IPS DF 4.7 (cell line): ENCODE measurements at regions not wholly inside any gene's neighbourhood (a gene's known extent, or its start where the extent isn't known, plus 50 kb on each side); places are given as distances from the start of the nearest gene placed in this dataset.

ENCODE experiments used
- DNase-seq: peaks from one replicate; pipeline ENCODE4 v3.0.0-alpha.2; 2013; ENCODE audit warnings: low spot score; ENCODE audit errors: extremely low read depth

DNA sequence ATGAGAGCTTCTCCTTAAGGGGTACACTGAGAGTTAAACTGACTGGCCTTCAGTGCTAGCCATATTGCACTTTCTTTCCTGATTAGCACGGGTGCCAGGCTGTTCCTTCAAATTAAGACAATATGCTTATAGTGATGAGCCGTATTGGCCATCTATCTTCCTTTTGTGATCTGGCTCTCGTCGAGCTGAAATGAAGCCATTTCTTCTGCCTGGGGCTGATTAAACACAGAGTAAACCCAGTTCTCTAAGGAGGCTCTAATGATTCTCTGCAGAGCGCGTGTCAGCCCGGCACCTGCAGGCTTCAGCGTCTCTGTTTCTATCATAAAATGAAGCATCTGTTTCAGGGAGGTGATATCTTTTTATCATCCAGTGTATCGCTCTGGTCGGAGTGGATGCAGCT is 107.5 kb upstream of the NR2F2 start:
- DNase-seq: no peak

DNA sequence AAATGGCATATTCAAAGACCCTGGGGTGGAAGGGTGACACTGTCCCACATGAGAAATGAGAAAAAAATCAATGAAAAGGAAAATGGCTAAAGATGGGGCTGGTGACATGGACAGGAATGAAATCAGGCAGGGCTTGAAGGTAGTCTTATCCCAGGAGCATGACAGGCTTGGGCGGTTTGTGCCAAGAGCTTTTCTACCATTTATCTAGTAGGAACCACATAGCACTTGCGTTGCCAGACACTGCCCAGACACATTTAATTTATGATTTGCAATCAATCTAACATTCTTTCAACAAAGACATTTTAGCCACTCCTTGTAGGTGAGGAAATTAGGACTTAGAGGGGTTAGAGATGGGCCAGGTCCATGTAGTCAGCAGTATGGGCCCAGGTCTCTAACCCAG is 106.6 kb upstream of the NR2F2 start:
- no peak for DNase-seq

DNA sequence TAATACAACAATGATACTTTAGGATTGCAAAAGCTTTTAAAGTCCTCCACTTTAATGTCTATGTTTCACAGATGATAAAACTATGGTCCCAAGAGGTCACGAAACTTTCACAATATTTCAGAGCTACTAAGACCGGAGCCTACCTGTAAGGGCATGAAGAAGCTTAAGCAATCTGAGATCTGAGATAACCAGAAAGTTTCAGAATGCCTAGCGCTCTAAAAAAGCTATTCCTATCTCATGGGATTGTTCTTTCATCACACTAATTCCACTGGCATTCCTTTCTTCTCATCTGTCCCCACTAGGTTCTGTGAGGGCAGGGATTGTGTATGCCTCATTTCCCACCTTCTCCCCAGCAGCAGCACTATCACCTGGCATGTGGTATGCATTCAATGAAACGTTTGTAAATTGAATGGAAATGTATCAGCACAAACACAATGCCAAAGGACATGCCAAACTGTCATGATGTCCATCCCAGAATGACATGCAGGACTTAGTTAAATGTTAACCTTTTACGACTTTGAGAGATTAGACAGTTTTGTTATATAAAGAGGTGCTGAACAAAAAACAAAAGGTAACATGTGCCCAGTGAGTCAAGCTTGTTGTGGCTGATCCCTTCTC is 104.7 kb upstream of the NR2F2 start:
- DNase-seq: no peak

DNA sequence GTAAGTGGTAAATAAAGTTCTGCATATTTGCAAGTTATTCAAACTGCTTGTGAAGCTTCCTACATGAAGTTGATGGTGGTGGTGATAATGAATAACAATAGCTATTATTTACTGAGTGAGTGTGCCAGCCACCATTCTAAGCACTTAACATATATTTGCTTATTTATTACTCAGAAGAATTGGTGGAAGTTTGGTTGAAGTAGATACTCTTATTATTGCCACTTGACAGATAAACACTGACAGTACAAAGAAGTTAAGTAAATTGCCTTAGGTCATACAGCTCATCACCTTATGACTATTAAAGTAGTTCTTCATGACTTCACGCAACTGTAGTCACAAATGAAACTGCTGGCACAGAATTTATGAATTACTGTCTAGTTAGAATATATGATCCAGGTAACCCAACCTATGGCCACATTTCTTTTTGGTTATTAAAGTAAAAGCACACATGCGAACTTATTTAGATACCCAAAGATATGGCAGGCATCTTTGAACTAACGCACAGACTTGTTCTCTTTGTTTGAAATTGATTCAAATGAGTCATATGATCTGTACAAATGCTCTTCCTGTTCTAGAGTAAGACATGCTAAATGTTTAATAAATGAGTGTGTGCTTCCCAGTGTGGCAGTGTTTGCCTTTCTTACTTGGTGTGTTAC is 99.8 kb upstream of the NR2F2 start:
- DNase-seq: no peak

DNA sequence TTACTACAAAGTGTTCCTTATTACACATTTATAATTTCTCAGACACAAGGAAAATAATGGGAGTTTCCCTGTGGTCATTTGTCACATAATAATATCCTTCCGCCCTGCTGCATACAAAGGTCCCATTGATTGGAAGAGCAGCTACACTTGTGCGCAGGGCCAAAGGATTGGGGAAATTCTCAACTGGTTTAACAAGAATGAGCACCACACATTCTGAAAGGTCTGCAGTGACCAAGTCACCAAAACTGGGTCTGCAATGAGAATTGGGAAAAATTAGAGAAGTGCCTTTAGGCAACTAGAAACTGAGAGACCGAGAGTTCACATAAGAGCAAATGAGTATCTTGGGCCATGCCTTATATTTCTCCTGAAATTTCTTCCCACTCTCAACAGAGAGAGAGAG is 98.2 kb upstream of the NR2F2 start:
- no peak for DNase-seq

DNA sequence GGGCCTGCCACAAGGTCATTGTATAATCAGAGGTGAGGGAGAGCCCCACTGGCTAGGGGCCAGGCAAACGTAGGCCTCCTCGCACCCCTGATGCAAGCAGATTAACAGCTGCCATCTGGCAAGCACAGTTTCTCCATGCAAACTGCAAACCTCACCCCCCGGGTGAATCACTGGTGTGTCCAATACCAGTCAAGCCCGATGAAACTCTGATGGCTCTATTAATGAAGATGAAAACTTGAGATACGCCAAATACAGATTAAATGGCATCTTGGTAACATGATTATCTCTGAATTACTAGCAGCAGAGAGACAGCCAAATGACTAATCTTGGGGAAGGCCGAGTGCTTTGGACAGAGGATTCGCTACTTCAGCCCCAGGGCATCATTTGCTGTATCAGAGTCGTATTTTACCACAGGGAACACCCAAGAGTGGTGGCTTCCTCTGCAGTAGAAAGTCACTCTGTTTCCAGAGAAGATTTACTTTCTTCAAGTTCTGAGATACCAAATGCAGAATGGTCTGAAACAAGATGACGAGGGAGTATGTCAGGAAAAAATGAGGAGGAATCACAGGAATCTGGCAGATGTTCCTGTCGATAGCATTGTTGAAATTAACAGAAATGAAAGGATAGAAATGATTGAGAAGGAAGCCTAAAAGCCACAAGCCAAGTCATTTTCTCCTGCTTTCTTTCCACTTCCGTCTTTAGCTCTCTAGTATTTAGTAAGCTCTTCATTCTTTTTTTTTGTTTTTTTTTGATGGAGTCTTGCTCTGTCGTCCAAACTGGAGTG is 96.2 kb upstream of the NR2F2 start:
- no peak for DNase-seq

DNA sequence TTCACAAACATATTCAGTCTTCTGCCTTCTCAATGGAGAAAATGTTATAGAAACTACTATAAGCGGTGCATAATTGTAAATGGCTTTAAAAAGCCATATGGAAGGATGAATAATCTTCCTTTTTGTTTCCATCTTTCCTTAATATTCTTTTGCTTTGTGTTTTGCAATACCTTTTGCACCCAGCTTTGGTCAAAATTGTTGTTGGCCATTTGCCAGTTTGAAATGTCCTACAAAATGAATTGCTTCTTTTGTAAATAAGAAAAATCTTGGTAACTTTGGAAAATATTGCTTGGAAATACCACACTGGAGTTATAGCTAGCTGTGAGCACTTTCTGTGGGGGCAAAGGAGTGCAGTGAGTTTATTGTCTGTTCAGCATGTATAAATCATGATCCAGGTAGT is 93.5 kb upstream of the NR2F2 start:
- no peak for DNase-seq

DNA sequence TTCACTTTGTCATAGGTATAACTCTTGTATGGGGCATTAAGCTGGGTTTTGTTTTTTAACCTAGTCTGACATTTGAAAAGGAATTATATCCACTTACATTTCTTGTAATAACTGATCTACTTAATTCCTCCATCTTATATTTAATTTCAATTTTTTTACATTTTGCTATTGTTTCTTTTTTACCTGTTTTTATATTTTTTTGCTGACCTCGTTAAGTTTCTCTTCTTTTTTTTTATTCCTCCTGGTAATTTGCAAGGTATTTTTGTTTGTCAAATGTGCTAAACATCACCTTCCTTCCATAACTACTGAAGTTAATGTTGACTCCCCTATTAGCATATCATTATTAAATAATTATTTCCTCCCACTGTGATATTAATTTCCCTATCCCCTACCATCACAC is 87.7 kb upstream of the NR2F2 start:
- DNase-seq: no peak

DNA sequence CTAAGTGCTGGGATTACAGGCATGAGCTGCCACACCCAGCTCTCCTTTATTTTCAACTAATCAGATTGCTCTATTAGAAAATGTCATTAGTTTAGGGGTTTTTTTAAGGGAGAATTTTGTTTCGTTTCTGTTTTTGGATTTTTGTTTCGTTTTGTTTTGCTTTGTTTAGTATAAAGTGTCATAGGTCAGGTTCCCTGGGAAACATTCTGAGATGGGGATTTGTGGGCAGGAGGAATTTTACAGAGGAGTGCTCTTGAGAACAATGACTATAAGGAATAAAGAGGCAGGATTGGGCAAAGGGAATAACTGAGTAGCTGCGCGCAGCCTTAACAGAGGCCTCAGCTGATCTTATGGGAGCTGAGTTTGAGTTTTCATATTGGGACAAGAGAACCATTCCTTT is 86.8 kb upstream of the NR2F2 start:
- no peak for DNase-seq

DNA sequence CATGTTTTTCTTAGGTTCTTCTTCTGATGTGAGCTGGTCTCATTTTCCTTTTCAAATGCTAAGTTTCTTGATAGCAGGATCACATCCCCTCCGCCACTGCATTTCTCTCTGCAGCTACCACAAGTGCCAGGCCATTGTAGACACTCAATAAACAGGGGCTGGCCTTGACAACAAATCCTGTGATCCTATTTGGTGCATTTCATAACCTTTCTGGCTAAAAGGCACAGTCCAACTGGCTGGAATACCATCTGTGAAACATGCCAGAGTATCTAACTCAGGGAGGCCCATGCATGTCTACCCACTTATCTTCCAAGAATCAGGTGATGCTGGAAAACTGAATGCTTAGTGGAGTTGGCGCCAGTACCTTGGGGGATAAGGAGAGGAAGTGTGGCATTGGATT is 85.2 kb upstream of the NR2F2 start:
- no peak for DNase-seq

DNA sequence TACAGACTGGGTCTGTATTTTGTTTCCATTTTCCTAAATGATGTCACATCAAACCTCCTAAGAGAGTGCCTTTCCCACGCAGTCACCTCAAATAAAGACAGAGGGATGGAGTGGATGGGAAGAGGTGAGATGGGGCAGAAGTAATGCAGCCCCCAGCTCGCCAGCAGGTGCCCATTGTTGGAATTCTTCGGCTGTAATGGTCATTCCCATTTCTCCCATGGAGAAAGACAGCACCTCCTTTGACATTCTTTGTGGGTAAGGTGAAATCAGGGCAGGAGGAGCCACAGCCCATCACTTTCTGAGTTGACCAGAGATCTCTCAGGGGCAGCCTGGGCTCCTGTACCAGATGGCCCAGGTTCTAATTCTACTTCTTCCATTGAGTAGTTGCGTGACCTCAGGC is 84.4 kb upstream of the NR2F2 start:
- DNase-seq: no peak

DNA sequence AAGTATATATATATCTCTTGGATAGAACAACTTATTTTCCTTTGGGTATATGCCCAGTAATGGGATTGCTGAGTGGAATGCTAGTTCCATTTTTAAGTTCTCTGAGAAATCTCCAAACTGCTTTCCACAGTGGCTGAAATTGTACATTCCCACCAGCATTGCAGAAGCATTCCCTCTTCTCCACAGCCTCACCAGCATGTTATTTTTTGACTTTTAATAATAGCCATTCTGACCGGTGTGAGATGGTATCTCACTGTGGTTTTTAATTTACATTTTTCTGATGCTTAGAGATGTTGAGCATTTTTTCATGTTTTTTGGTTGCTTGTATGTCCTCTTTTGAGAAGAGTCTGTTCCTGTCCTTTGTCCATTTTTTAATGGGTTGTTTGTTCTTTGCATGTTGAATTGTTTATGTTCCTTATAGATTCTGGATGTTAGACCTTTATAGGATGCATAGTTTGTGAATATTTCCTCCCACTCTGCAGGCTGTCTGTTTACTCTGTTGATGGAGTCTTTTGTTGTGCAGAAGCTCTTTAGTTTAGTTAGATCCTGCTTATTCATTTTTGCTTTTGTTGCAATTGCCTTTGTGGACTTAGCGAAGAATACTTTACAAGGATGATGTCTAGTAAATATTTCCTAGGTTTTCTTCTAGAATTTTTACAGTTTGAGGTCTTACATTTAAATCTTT is 82.7 kb upstream of the NR2F2 start:
- no peak for DNase-seq

DNA sequence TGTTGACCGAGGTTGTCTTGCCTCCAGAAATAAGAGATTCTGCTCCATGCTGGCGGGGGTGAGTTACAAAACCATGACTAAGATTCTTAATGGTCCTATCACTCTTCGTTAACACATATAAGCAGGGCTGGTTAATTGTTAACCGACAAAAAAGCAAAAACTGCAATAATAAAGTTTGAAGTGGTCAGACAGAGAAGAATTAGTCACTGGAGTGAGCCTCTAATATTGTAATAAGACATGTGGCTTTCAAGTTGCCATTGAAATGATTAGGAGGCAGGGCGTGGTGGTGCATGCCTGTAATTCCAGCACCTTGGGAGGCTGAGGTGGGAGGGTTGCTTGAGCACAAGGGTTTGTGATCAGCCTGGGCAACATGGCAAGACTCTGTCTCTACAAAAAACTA is 78.4 kb upstream of the NR2F2 start:
- DNase-seq: no peak

DNA sequence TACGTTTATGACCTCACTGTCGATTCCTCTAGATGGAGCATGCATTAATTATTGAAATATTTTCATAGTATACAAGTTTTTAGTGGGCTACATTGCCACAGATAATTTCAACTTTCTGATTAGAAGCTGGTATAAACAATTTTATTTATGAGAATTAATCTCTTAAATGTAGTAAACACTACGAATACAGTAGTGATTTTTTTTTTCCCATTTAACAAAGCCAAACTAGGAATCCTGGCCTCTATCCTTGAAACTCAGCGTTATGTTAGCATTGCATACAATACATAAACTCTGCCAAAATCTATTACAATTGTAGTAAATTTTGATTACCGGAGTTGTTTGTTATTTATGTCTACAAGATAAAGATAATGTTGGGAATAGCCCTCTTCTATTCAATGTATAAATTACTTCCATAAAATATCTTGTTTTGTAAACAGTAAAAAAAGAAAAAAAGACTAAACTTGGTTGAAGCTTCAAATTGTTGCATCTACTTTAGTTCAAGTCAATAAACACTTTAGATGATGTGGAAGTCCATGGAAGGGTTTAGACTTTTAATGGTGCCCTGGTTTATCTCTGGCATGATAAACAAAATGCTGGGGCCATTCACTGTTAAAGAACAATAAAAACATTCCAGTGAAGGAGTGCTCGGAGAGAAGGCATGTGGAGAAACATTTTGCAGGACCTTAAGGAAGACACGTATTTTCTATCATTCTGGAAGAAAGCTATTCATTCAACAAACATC is 77.3 kb upstream of the NR2F2 start:
- no peak for DNase-seq

DNA sequence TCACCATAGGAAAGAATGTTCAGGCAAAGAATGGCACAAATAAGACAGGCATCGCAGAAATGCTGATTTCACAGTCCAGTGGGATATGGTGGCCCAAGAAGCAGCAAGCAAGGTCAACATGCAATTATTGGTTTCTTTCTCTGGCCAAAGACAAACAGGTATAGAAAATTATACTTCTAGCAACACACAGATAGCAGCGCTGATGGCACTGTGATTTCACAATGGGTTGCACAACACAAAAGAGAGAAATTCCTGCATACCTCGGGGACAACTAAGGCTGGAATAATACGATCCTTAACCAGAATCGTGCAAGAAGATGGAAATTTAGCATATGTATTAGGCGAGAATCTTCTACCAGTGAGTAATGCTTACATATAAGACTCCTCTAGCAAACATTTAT is 76.3 kb upstream of the NR2F2 start:
- no peak for DNase-seq

DNA sequence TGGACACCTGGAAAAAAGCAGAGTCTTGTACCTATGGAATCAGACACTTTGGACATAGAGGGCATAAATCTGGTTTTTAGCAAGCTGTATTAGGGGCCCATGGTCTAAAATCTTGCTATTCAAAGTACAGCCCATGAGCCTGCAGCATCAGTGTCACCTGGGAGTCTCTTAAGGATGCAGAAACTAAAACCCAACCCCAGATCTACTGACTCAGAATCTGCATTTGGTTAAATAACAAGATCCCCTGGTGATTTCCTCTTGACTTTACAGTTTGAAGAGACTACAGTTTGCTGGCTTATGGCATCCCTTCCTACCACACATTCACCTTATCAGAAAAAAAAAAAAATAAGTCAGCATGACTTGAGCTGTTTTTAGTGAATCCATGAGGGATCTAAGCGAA is 74.9 kb upstream of the NR2F2 start:
- no peak for DNase-seq

DNA sequence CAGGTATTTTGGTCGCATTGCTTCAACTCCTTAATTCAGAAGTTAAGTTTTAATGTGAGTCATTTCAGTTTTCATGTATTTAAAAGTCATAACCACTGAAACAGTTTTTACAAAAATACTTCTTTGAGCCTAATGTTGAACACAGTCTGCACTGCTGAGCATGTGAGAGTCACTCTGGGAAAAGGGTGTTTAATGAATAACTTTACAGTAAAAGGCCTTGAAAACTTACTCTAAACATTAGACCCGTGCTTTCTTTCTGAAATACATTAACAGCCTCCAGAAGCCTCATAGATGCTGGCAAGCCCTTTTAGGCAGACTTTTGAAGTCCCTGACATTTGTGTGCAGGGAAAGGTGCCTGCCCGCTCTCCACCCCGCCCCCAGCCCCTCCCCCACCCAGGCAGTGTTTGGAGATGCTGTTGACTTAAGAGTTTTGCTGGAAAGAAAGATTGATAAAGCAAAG is 68.9 kb upstream of the NR2F2 start:
- no peak for DNase-seq

DNA sequence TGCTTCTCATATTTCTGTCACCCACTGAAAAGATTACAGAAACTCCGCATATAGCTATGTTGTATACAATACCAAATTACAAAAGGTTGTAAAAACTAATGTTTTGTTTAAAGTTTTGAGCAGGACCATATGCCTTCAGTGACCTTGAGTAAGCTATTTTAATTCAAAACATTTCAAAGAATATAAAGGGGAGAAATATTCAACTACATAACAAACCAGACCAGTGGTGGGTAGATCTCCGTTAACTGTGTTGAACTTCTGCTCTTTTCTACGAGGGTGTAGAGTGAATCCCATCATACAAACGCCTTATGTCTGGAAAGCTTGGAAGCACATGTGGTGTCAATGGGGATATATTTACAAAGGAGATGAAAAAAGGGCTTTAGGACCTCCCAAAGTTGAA is 68.4 kb upstream of the NR2F2 start:
- DNase-seq: no peak

DNA sequence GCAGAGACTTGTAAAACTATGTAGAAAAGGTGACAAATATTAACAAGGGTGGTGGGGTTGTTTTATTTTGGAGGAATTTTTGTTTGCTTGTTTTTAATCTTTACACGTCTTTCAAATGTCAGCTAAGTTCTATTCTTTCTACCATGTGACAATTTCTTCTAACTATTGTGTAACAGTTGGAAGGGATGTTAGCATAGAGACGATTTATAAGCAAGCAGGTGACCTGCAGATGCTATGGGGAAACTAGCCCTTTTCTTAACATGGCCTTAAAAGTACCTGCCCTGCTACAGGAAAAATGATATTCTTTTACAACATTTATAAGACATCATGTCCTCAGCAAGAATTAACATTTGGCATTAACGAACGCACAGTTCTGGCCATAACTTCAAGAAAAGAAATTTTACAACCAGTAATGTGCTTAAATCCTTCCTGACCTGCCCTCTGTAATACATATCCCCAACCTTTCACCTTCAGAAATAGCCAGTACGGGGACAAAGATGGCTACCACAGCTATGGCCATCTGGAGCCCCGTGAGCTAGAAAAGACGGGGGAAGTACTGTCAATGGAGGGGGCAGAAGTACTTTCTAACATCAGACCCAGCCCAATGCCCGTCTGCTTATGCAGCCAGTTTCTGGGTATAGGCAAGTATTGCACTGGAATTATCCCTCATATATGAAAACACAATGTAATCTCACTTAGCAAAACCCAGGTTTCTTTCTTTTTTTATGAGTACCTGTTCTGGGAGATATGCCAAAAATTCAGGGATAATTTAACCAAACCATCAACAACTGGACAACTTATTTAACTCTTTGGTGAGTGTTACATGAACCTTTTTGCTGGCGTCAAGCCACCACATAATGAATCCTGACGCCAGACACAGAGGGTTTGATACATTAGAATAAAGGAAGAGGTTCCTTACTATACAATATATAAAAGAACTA is 67.7 kb upstream of the NR2F2 start:
- no peak for DNase-seq

DNA sequence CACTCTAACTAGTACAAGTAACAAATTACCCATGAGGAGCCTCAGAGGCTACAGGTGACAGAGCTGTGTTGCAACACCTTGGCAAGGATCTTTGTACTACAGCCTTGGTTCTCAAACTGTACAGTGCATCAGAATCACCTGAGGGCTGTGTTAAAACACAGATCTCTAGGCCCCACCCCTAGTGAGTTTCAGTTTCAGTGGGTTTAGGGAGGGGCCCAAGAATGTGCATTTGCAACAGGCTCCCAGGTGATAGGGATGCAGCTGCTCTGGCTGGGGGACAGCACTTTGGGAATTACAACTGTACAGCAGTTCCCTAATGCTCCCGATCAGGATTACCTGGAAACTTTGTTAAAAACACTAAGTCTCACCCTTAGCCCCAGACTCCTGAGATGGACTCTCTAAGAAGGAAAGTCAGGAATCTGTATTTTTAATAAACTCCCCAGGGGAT is 66.1 kb upstream of the NR2F2 start:
- DNase-seq: no peak
